RWPE1 (cell line): ENCODE measurements at regions not wholly inside any gene's neighbourhood (a gene's known extent, or its start where the extent isn't known, plus 50 kb on each side); places are given as distances from the start of the nearest gene placed in this dataset.

Source experiments
- CTCF ChIA-PET: fragments of 350-600 bp; sonication (Branson Sonifier 250); formaldehyde crosslinking; extraction: SDS; loops from one replicate; lab custom pipeline; 2021; lab: Yijun Ruan, JAX
- POLR2A ChIA-PET: fragments of 400-600 bp; formaldehyde crosslinking; extraction: SDS; loops from one replicate; lab custom pipeline; 2020; ENCODE audit warnings: antibody characterized with exemption; ENCODE audit not compliant: low non-redundant PET; lab: Yijun Ruan, JAX
- DNase-seq: peaks from one replicate; pipeline ENCODE4 v3.0.0; 2012; ENCODE audit warnings: low spot score
- H3K27ac ChIP-seq: fragments of 450-650 bp; 2 replicates; pipeline ENCODE4 v1.5.1; 2017
- CTCF ChIP-seq: fragments of 450-650 bp; conservative IDR thresholded peaks from 2 replicates; pipeline ENCODE4 v1.5.1; 2017; ENCODE audit warnings: low read depth, mild to moderate bottlenecking

- TF ChIP-seq CTCF, result no peak
- DNase-seq, result peak; percentile 44
- POLR2A ChIA-PET, result no interaction called here
- CTCF ChIA-PET, result no interaction called here
- H3K27ac ChIP-seq, result peak overlapping the region; percentile 46; the same call in 1 of the 2 replicates
Observed at GRCh38 chr6:82298012-82298411, 50.5 kb upstream of the IBTK start.
